ENCODE measurements at regions not wholly inside any gene's neighbourhood (a gene's known extent, or its start where the extent isn't known, plus 50 kb on each side); places are given as distances from the start of the nearest gene placed in this dataset.

DNA sequence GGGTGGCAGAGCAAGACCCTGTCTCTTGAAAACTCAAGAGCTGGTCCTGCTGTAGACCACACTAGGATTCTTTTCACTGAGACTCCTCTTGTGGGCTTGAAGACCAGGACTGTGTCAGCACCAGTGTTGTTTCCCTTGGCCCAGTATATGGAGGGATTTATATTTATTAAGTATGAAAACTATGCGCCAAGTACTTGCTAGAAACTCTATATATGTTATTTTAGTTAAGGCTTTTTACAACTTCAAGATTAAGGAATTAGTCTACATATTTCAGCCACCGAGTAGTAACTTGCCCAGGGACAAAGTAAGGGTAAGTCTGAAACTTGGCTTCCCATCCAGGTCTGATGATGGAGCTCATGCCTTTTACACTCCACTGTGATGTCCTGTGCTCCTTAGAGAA, 488.4 kb downstream of the PCNX1 start:
- TF ChIP-seq CTCF (conservative IDR thresholded peaks at IDR 0.05; ENCODE audit: low read length), result no peak
- TF ChIP-seq EZH2phosphoT487 (IDR thresholded peaks at IDR 0.05; ENCODE audit: borderline replicate concordance), result no peak

Measured in Loucy (cell line).